ENCODE measurements at regions not wholly inside any gene's neighbourhood (a gene's known extent, or its start where the extent isn't known, plus 50 kb on each side); places are given as distances from the start of the nearest gene placed in this dataset.

DNA sequence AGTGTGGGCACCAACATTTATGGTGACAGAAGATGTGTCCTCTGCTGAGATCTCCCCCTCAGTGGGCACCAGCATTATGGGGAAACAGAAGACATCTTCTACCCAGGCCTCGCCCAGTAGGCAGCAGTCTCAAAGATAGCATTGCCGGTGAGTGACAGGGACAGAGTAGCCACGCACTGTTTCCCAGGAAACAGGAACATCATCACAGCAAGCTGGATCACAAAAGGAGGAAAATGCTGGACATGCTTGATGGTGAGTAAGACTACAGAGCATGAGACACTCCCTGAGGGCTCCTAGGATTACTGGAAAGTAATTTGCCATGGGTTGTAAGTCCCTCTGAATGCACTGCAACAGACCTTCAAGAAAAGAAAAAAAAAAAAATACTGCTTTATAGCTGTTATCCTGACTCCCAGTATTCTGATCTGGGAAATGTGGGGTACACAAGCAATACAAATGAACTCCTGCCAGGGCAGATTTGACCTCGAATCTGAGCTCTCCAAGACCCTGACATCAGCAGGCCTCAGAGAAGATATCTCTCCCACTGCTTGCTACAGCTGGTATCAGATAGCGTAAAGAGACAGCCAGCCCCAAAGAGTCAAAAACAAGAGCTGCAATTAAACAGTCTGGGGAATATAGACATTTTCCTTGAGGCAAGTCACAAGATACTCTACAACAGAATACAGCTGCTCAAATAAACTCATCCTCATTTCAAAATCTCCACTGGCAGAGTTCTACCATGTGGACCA, 180.4 kb downstream of the RBM26 start:
- Histone ChIP-seq H3K4me3 (ENCODE audit: low read depth in 2 of 2, low read length in 1 of 2) (no peak overlapping the region), H3K27me3 (ENCODE audit: insufficient read depth) (no peaks in the 10 kb centered on the region), H3K9me3 (no peaks in the 10 kb centered on the region), H3K27ac (ENCODE audit: low read depth in 2 of 2, low read length in 1 of 2) (no peak overlapping the region), H4K20me1 (ENCODE audit: insufficient read depth) (no peaks in the 10 kb centered on the region), H3F3A (replicated peaks; ENCODE audit: insufficient read depth) (no peaks in the 10 kb centered on the region), H3K79me2 (ENCODE audit: insufficient read depth) (no peaks in the 10 kb centered on the region), H3K9me2 (no peaks in the 10 kb centered on the region), H3K36me3 (replicated peaks in 1 of 2; ENCODE audit: control insufficient read depth in 1 of 2, insufficient read depth in 2 of 2, low read length in 1 of 2) (no peaks in the 10 kb centered on the region), H2AFZ (ENCODE audit: low read depth) (no peak overlapping the region), H3K4me1 (ENCODE audit: control insufficient read depth in 1 of 2, insufficient read depth in 2 of 2, low read depth in 1 of 2, low read length in 1 of 2) (no peaks in the 10 kb centered on the region; a peak in 1 of 4 replicates), H3K9ac (no peak overlapping the region), H3K4me2 (no peak overlapping the region)
- DNase-seq = no peak
- WGBS (ENCODE audit: low lambda C conversion rate) = 57% methylated on average over 5 of the region's 5 CpGs
- CTCF ChIA-PET = no interaction called here
- no peak for TF ChIP-seq FOXJ3 (CRISPR knock-in tag; IDR thresholded peaks at IDR 0.05)
- POLR2A ChIA-PET = no interaction called here

DNA sequence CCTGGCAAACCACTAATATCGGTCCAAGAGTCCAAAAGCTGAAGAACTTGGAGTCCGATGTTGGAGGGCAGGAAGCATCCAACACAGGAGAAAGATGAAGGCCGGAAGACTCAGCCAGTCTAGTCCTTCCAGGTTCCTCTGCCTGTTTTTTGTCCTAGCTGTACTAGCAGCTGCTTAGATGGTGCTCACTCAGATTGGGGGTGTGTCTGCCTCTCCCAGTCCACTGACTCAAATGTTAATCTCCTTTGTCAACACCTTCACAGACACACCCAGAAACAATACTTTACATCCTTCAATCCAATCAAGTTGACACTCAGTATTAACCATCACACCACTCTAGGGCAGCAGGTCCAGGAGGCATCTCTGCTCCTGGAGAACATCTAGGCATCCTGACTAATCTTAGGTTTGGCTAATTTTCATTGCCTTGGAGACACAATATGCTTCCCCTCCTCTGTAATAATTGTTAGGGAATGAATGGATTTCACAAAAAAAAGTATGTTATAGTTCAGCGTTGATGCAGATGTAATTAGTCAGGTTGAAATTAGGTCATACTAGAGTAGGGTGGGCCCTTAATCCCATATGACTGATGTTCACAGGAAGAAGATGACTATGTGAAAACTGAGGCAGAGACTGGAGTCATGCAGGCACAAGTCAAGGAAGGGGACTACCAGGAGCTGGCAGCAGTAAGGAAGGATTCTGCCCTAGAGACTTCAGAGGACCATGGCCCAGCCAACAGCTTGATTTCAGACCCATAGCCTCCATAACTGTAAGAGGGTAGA, 183.4 kb downstream of the RBM26 start:
- WGBS (ENCODE audit: low lambda C conversion rate) = 63% methylated on average over 3 of the region's 4 CpGs
- POLR2A ChIA-PET = no interaction called here
- Histone ChIP-seq H3K9me2 (no peaks in the 10 kb centered on the region), H3K9me3 (no peaks in the 10 kb centered on the region), H3K27me3 (ENCODE audit: insufficient read depth) (no peaks in the 10 kb centered on the region), H3K36me3 (replicated peaks in 1 of 2; ENCODE audit: control insufficient read depth in 1 of 2, insufficient read depth in 2 of 2, low read length in 1 of 2) (no peaks in the 10 kb centered on the region), H3K4me2 (no peak overlapping the region), H2AFZ (ENCODE audit: low read depth) (no peak overlapping the region), H3K27ac (ENCODE audit: low read depth in 2 of 2, low read length in 1 of 2) (no peak overlapping the region), H4K20me1 (ENCODE audit: insufficient read depth) (no peaks in the 10 kb centered on the region), H3K4me1 (ENCODE audit: control insufficient read depth in 1 of 2, insufficient read depth in 2 of 2, low read depth in 1 of 2, low read length in 1 of 2) (no peaks in the 10 kb centered on the region; a peak in 1 of 4 replicates), H3K4me3 (ENCODE audit: low read depth in 2 of 2, low read length in 1 of 2) (no peak overlapping the region), H3K9ac (no peak overlapping the region), H3K79me2 (ENCODE audit: insufficient read depth) (no peaks in the 10 kb centered on the region), H3F3A (replicated peaks; ENCODE audit: insufficient read depth) (no peaks in the 10 kb centered on the region)
- TF ChIP-seq FOSL2 (IDR thresholded peaks at IDR 0.05; ENCODE audit: borderline replicate concordance, low read depth) = no peak
- no peak for TF ChIP-seq MEF2A (IDR thresholded peaks at IDR 0.05; ENCODE audit: borderline replicate concordance, low read depth)
- TF ChIP-seq, protein P1, sequence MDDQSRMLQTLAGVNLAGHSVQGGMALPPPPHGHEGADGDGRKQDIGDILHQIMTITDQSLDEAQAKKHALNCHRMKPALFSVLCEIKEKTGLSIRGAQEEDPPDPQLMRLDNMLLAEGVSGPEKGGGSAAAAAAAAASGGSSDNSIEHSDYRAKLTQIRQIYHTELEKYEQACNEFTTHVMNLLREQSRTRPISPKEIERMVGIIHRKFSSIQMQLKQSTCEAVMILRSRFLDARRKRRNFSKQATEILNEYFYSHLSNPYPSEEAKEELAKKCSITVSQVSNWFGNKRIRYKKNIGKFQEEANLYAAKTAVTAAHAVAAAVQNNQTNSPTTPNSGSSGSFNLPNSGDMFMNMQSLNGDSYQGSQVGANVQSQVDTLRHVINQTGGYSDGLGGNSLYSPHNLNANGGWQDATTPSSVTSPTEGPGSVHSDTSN (IDR thresholded peaks at IDR 0.05) = no peak
- TF ChIP-seq, protein P2, sequence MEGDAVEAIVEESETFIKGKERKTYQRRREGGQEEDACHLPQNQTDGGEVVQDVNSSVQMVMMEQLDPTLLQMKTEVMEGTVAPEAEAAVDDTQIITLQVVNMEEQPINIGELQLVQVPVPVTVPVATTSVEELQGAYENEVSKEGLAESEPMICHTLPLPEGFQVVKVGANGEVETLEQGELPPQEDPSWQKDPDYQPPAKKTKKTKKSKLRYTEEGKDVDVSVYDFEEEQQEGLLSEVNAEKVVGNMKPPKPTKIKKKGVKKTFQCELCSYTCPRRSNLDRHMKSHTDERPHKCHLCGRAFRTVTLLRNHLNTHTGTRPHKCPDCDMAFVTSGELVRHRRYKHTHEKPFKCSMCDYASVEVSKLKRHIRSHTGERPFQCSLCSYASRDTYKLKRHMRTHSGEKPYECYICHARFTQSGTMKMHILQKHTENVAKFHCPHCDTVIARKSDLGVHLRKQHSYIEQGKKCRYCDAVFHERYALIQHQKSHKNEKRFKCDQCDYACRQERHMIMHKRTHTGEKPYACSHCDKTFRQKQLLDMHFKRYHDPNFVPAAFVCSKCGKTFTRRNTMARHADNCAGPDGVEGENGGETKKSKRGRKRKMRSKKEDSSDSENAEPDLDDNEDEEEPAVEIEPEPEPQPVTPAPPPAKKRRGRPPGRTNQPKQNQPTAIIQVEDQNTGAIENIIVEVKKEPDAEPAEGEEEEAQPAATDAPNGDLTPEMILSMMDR (IDR thresholded peaks at IDR 0.05) = no peak
- no peak for TF ChIP-seq CHD2 (IDR thresholded peaks at IDR 0.05; ENCODE audit: low read length, partially characterized antibody)
- no peak for TF ChIP-seq TCF12 (IDR thresholded peaks at IDR 0.05)
- TF ChIP-seq, protein P3, sequence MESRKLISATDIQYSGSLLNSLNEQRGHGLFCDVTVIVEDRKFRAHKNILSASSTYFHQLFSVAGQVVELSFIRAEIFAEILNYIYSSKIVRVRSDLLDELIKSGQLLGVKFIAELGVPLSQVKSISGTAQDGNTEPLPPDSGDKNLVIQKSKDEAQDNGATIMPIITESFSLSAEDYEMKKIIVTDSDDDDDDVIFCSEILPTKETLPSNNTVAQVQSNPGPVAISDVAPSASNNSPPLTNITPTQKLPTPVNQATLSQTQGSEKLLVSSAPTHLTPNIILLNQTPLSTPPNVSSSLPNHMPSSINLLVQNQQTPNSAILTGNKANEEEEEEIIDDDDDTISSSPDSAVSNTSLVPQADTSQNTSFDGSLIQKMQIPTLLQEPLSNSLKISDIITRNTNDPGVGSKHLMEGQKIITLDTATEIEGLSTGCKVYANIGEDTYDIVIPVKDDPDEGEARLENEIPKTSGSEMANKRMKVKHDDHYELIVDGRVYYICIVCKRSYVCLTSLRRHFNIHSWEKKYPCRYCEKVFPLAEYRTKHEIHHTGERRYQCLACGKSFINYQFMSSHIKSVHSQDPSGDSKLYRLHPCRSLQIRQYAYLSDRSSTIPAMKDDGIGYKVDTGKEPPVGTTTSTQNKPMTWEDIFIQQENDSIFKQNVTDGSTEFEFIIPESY (IDR thresholded peaks at IDR 0.05; ENCODE audit: borderline replicate concordance, low read depth) = no peak
- TF ChIP-seq RFX5 (IDR thresholded peaks at IDR 0.05; ENCODE audit: low read length) = no peak
- no peak for TF ChIP-seq SIN3A (IDR thresholded peaks at IDR 0.05; ENCODE audit: borderline replicate concordance, low read depth, low read length)
- TF ChIP-seq, protein P4, sequence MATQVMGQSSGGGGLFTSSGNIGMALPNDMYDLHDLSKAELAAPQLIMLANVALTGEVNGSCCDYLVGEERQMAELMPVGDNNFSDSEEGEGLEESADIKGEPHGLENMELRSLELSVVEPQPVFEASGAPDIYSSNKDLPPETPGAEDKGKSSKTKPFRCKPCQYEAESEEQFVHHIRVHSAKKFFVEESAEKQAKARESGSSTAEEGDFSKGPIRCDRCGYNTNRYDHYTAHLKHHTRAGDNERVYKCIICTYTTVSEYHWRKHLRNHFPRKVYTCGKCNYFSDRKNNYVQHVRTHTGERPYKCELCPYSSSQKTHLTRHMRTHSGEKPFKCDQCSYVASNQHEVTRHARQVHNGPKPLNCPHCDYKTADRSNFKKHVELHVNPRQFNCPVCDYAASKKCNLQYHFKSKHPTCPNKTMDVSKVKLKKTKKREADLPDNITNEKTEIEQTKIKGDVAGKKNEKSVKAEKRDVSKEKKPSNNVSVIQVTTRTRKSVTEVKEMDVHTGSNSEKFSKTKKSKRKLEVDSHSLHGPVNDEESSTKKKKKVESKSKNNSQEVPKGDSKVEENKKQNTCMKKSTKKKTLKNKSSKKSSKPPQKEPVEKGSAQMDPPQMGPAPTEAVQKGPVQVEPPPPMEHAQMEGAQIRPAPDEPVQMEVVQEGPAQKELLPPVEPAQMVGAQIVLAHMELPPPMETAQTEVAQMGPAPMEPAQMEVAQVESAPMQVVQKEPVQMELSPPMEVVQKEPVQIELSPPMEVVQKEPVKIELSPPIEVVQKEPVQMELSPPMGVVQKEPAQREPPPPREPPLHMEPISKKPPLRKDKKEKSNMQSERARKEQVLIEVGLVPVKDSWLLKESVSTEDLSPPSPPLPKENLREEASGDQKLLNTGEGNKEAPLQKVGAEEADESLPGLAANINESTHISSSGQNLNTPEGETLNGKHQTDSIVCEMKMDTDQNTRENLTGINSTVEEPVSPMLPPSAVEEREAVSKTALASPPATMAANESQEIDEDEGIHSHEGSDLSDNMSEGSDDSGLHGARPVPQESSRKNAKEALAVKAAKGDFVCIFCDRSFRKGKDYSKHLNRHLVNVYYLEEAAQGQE (IDR thresholded peaks at IDR 0.05; ENCODE audit: low read depth, low read length) = no peak
- TF ChIP-seq RCOR1 (IDR thresholded peaks at IDR 0.05; ENCODE audit: low read length) = no peak
- CTCF ChIA-PET = no interaction called here
- no peak for DNase-seq

Measured in SK-N-SH (cell line).